NCI-H69 (cell line): ENCODE measurements at regions not wholly inside any gene's neighbourhood (a gene's known extent, or its start where the extent isn't known, plus 50 kb on each side); places are given as distances from the start of the nearest gene placed in this dataset.
A peak's percentile ranks its signal among the peaks of the same experiment; 100 is the strongest.

ENCODE experiments used
- DNase-seq: peaks from one replicate; lab custom pipeline; 2025; lab: John Stamatoyannopoulos, UW

GRCh38 chr22:34055525-34056200 is 135.4 kb upstream of the LARGE1 start:
- DNase-seq, result no peak

GRCh38 chr22:34057726-34058125 is 137.4 kb upstream of the LARGE1 start:
- no peak for DNase-seq

GRCh38 chr22:34064696-34065095 is 144.4 kb upstream of the LARGE1 start:
- DNase-seq, result no peak

GRCh38 chr22:34067031-34067430 is 146.8 kb upstream of the LARGE1 start:
- no peak for DNase-seq

GRCh38 chr22:34068001-34068400 is 147.7 kb upstream of the LARGE1 start:
- no peak for DNase-seq

GRCh38 chr22:34070051-34070450 is 149.8 kb upstream of the LARGE1 start:
- DNase-seq, result no peak

GRCh38 chr22:34070531-34070930 is 150.3 kb upstream of the LARGE1 start:
- no peak for DNase-seq

- no peak for DNase-seq
These were observed 152.3 kb upstream of the LARGE1 start for GRCh38 chr22:34072585-34072984.

GRCh38 chr22:34080433-34080832 is 160.2 kb upstream of the LARGE1 start:
- no peak for DNase-seq

- DNase-seq, result no peak
These were observed 176.5 kb upstream of the LARGE1 start for GRCh38 chr22:34096770-34097169.

- DNase-seq, result no peak
These were observed 179.0 kb upstream of the LARGE1 start for GRCh38 chr22:34099278-34099677.

- no peak for DNase-seq
These were observed 182.4 kb upstream of the LARGE1 start for GRCh38 chr22:34102633-34103032.

GRCh38 chr22:34105461-34106062 is 185.3 kb upstream of the LARGE1 start:
- DNase-seq, result peak; percentile 25

- no peak for DNase-seq
These were observed 187.9 kb upstream of the LARGE1 start for GRCh38 chr22:34108168-34108567.

- DNase-seq, result peak; percentile 6
These were observed 191.0 kb upstream of the LARGE1 start for GRCh38 chr22:34111210-34111824.

GRCh38 chr22:34113381-34113780 is 193.1 kb upstream of the LARGE1 start:
- no peak for DNase-seq

- DNase-seq, result no peak
These were observed 194.1 kb upstream of the LARGE1 start for GRCh38 chr22:34114406-34114805.

GRCh38 chr22:34115722-34116121 is 195.4 kb upstream of the LARGE1 start:
- no peak for DNase-seq

- DNase-seq, result no peak
These were observed 195.8 kb upstream of the LARGE1 start for GRCh38 chr22:34116126-34116525.

- DNase-seq, result no peak
These were observed 201.8 kb upstream of the LARGE1 start for GRCh38 chr22:34122042-34122441.

GRCh38 chr22:34129691-34130486 is 209.6 kb upstream of the LARGE1 start:
- no peak for DNase-seq

GRCh38 chr22:34135749-34136148 is 215.5 kb upstream of the LARGE1 start:
- no peak for DNase-seq

- no peak for DNase-seq
These were observed 229.7 kb upstream of the LARGE1 start for GRCh38 chr22:34150023-34150422.
